ENCODE measurements at regions not wholly inside any gene's neighbourhood (a gene's known extent, or its start where the extent isn't known, plus 50 kb on each side); places are given as distances from the start of the nearest gene placed in this dataset.

DNA sequence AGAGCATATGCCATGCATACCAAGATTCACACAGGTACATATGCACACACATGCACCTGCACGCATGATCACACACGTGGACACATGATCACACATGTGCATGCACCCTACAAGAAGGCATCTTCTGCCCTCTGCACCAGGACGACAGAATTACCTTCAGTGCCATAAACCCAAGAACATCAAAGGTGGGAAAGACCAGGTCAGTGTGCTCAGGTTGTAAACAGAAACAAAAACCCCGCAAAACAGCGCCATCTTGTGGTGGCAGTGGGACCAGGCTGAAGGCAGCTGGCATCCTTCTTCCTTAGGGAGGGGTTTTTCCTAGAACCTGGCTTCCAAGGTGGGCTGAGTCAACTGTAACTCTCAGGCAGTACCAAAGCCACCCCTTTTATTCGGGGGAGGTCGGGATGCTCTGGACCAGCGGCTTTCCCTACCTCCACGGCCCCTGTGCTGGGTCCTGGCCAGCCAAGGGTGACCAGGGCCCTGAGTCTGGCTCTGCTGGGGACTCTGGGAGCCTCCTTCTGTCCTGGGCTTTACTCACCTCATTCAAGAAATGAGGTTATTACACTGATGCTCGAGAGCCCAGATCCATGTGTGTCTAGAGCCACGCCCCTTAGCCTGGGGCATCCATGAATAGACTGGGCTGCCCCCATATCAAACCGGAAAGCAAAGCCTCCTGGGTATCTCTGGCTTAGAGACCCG lies 69.4 kb upstream of the FGF3 start:
- no peak overlapping the region for H2BK5ac ChIP-seq (ENCODE audit: low read depth, low read length, poor library complexity, severe bottlenecking)
- no peaks in the 10 kb centered on the region for H3K79me1 ChIP-seq (replicated peaks; ENCODE audit: low read length, poor library complexity, severe bottlenecking)
- no peak overlapping the region for H4K8ac ChIP-seq (ENCODE audit: low read length)
- peak; percentile 62 for DNase-seq
- no peak overlapping the region for H2BK120ac ChIP-seq (ENCODE audit: low read depth, low read length)
- H3K4me3 ChIP-seq (ENCODE audit: insufficient read depth in 1 of 2, low read depth in 1 of 2, low read length in 2 of 2) = no peak overlapping the region
- H2AK5ac ChIP-seq (ENCODE audit: low read length, severe bottlenecking) = no peak overlapping the region
- H2BK15ac ChIP-seq (ENCODE audit: low read depth, poor library complexity, severe bottlenecking) = no peak overlapping the region
- no peaks in the 10 kb centered on the region for H3K36me3 ChIP-seq (ENCODE audit: control insufficient read depth in 1 of 2, insufficient read depth in 2 of 2, low read depth in 1 of 2, low read length in 2 of 2)
- H3K4me2 ChIP-seq (ENCODE audit: low read length, poor library complexity, severe bottlenecking) = no peak overlapping the region
- H3K27ac ChIP-seq (ENCODE audit: low read length, poor library complexity, severe bottlenecking) = no peak overlapping the region
- peaks cover 59 to 70% of the 10 kb centered on the region in 2 experiments for H3K27me3 ChIP-seq (ENCODE audit: control insufficient read depth in 1 of 2, insufficient read depth in 1 of 2, low read length in 2 of 2)
- H3K9me3 ChIP-seq (ENCODE audit: control insufficient read depth, low read length) = no peaks in the 10 kb centered on the region
- no peak overlapping the region for H3K9ac ChIP-seq (ENCODE audit: low read length)
- no peak overlapping the region for H2BK12ac ChIP-seq (ENCODE audit: low read length in 2 of 2)
- 16% methylated on average over 13 of the region's 13 CpGs for WGBS
- no peak overlapping the region for H3K14ac ChIP-seq (ENCODE audit: low read length in 2 of 2)
- no peak overlapping the region for H3K23ac ChIP-seq (ENCODE audit: low read length in 2 of 2)
- no peak overlapping the region for H2AFZ ChIP-seq (ENCODE audit: low read depth, low read length)
- H4K91ac ChIP-seq (ENCODE audit: low read length) = no peak overlapping the region
- H3K18ac ChIP-seq (ENCODE audit: low read depth in 1 of 2, low read length in 2 of 2) = no peak overlapping the region
- no peaks in the 10 kb centered on the region for H3K4me1 ChIP-seq (ENCODE audit: control insufficient read depth, insufficient read depth, low read depth, low read length)
- H3K4ac ChIP-seq (ENCODE audit: low read depth in 1 of 2, low read length in 2 of 2) = no peak overlapping the region

DNA sequence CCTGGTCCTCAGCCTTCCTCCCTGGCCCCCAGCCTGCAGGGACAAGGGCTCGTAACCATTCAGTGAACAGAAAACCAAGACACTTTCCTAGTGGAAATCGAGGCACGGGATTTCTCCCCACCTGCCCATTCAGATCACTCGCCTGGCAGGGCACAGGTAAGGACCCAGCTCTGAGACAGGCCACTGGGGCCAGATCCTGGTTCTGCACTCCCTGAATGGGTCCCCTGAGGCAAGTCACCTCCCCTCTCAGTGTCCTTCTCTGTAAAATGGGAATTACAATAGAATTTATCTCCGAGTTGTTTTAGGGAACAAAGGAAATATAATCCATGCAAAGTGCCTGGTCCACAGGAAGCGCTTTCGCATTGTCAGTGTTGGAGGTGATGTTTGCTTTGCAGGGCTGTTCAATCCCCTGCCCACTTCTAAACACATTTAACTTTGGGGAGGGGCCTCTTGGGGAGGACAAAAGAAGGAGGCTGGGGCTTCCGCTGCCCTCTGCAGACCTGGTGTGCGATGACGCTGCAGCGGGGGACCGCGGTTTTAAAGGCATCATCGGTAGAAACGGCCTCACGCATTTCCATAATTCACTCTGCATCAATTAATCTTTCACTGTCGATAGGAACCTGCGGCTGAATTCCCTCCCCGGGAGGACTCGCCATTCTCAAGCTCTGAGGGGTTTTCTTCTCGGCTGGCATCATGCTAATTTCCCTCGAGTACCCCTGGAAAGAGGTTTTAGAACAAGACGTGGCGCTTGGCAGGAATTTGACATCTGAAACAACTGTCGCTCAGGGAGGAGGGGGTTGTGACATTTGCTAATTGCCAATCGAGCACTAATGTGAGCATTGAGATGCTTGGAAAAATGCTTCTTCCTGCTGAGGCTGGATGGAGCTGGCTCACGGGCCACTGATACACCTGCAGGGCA lies 70.4 kb upstream of the FGF3 start:
- DNase-seq = no peak
- Histone ChIP-seq H2BK5ac (ENCODE audit: low read depth, low read length, poor library complexity, severe bottlenecking) (no peak overlapping the region), H3K27ac (ENCODE audit: low read length, poor library complexity, severe bottlenecking) (no peak overlapping the region), H4K8ac (ENCODE audit: low read length) (no peak overlapping the region), H3K18ac (ENCODE audit: low read depth in 1 of 2, low read length in 2 of 2) (no peak overlapping the region), H3K9ac (ENCODE audit: low read length) (no peak overlapping the region), H3K79me1 (replicated peaks; ENCODE audit: low read length, poor library complexity, severe bottlenecking) (no peaks in the 10 kb centered on the region), H3K4me1 (ENCODE audit: control insufficient read depth, insufficient read depth, low read depth, low read length) (no peaks in the 10 kb centered on the region), H2BK15ac (ENCODE audit: low read depth, poor library complexity, severe bottlenecking) (no peak overlapping the region), H3K27me3 (ENCODE audit: control insufficient read depth in 1 of 2, insufficient read depth in 1 of 2, low read length in 2 of 2) (peaks cover 60 to 70% of the 10 kb centered on the region in 2 experiments), H3K23ac (ENCODE audit: low read length in 2 of 2) (no peak overlapping the region), H3K9me3 (ENCODE audit: control insufficient read depth, low read length) (no peaks in the 10 kb centered on the region), H4K91ac (ENCODE audit: low read length) (no peak overlapping the region), H3K36me3 (ENCODE audit: control insufficient read depth in 1 of 2, insufficient read depth in 2 of 2, low read depth in 1 of 2, low read length in 2 of 2) (no peaks in the 10 kb centered on the region), H2BK12ac (ENCODE audit: low read length in 2 of 2) (no peak overlapping the region), H2AFZ (ENCODE audit: low read depth, low read length) (no peak overlapping the region), H3K14ac (ENCODE audit: low read length in 2 of 2) (no peak overlapping the region), H3K4me2 (ENCODE audit: low read length, poor library complexity, severe bottlenecking) (no peak overlapping the region), H3K4me3 (ENCODE audit: insufficient read depth in 1 of 2, low read depth in 1 of 2, low read length in 2 of 2) (no peak overlapping the region), H2AK5ac (ENCODE audit: low read length, severe bottlenecking) (no peak overlapping the region), H3K4ac (ENCODE audit: low read depth in 1 of 2, low read length in 2 of 2) (no peak overlapping the region), H2BK120ac (ENCODE audit: low read depth, low read length) (no peak overlapping the region)
- WGBS = 40% methylated on average over 27 of the region's 27 CpGs

DNA sequence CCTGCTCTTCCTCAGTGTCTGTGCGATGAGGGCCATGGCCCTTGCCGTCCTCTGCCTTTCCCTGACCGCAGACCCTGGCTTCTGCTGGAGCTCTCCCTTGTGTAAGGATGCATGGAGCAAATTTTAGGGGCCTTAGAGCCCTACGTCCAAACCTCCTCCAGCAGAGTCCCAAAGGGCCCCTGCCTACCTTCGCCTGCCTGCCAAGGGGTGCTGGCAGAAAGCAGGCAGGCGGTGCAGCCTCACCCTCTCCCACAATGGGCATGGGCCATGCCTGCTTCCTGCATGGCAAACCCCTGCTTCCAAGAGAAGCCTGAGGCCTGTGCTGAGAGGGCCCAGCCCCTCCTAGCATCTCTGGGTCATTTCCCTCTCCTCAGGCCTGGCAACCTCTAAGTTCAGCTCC lies 71.3 kb upstream of the FGF3 start:
- H2BK12ac ChIP-seq (ENCODE audit: low read length in 2 of 2) = no peak overlapping the region
- no peak overlapping the region for H3K23ac ChIP-seq (ENCODE audit: low read length in 2 of 2)
- no peak overlapping the region for H3K14ac ChIP-seq (ENCODE audit: low read length in 2 of 2)
- H3K79me1 ChIP-seq (replicated peaks; ENCODE audit: low read length, poor library complexity, severe bottlenecking) = no peaks in the 10 kb centered on the region
- H4K91ac ChIP-seq (ENCODE audit: low read length) = no peak overlapping the region
- H3K9ac ChIP-seq (ENCODE audit: low read length) = no peak overlapping the region
- no peak overlapping the region for H3K4ac ChIP-seq (ENCODE audit: low read depth in 1 of 2, low read length in 2 of 2)
- H2BK15ac ChIP-seq (ENCODE audit: low read depth, poor library complexity, severe bottlenecking) = no peak overlapping the region
- H3K36me3 ChIP-seq (ENCODE audit: control insufficient read depth in 1 of 2, insufficient read depth in 2 of 2, low read depth in 1 of 2, low read length in 2 of 2) = no peaks in the 10 kb centered on the region
- H4K8ac ChIP-seq (ENCODE audit: low read length) = no peak overlapping the region
- no peak for DNase-seq
- no peak overlapping the region for H3K27ac ChIP-seq (ENCODE audit: low read length, poor library complexity, severe bottlenecking)
- H3K4me3 ChIP-seq (ENCODE audit: insufficient read depth in 1 of 2, low read depth in 1 of 2, low read length in 2 of 2) = no peak overlapping the region
- H3K4me1 ChIP-seq (ENCODE audit: control insufficient read depth, insufficient read depth, low read depth, low read length) = no peaks in the 10 kb centered on the region
- H2BK5ac ChIP-seq (ENCODE audit: low read depth, low read length, poor library complexity, severe bottlenecking) = no peak overlapping the region
- 87% methylated on average over 6 of the region's 6 CpGs for WGBS
- H2BK120ac ChIP-seq (ENCODE audit: low read depth, low read length) = no peak overlapping the region
- H3K27me3 ChIP-seq (ENCODE audit: control insufficient read depth in 1 of 2, insufficient read depth in 1 of 2, low read length in 2 of 2) = peaks cover 66 to 73% of the 10 kb centered on the region in 2 experiments
- no peak overlapping the region for H2AK5ac ChIP-seq (ENCODE audit: low read length, severe bottlenecking)
- no peaks in the 10 kb centered on the region for H3K9me3 ChIP-seq (ENCODE audit: control insufficient read depth, low read length)
- no peak overlapping the region for H2AFZ ChIP-seq (ENCODE audit: low read depth, low read length)
- no peak overlapping the region for H3K18ac ChIP-seq (ENCODE audit: low read depth in 1 of 2, low read length in 2 of 2)
- H3K4me2 ChIP-seq (ENCODE audit: low read length, poor library complexity, severe bottlenecking) = no peak overlapping the region
